CD4-positive, alpha-beta T cell treated with Interleukin-2 at 100 ng/mL for 4 hours (primary cell): ENCODE measurements at regions not wholly inside any gene's neighbourhood (a gene's known extent, or its start where the extent isn't known, plus 50 kb on each side); places are given as distances from the start of the nearest gene placed in this dataset.

Experiments
- DNase-seq: peaks from one replicate; pipeline ENCODE4 v3.0.0-alpha.2; 2020; ENCODE audit warnings: low spot score

- no peak for DNase-seq
These were observed 266.7 kb downstream of the ENGASE start for GRCh38 chr17:79341222-79341780.

- DNase-seq: no peak
These were observed 266.0 kb downstream of the ENGASE start for GRCh38 chr17:79340333-79341221.

GRCh38 chr17:79339321-79339720 lies 264.7 kb downstream of the ENGASE start:
- DNase-seq: no peak

GRCh38 chr17:79338604-79339003 lies 264.0 kb downstream of the ENGASE start:
- no peak for DNase-seq

- DNase-seq: no peak
These were observed 263.5 kb downstream of the ENGASE start for GRCh38 chr17:79338152-79338551.

GRCh38 chr17:79337053-79337452 lies 262.4 kb downstream of the ENGASE start:
- no peak for DNase-seq

- no peak for DNase-seq
These were observed 260.8 kb downstream of the ENGASE start for GRCh38 chr17:79335456-79335855.

- no peak for DNase-seq
These were observed 257.5 kb downstream of the ENGASE start for GRCh38 chr17:79332011-79332554.

GRCh38 chr17:79331492-79331891 lies 256.9 kb downstream of the ENGASE start:
- DNase-seq: no peak

GRCh38 chr17:79330696-79331095 lies 256.1 kb downstream of the ENGASE start:
- no peak for DNase-seq

- DNase-seq: no peak
These were observed 255.6 kb downstream of the ENGASE start for GRCh38 chr17:79330229-79330628.

- DNase-seq: no peak
These were observed 252.2 kb downstream of the ENGASE start for GRCh38 chr17:79326814-79327213.

- no peak for DNase-seq
These were observed 251.2 kb downstream of the ENGASE start for GRCh38 chr17:79325709-79326430.

- DNase-seq: no peak
These were observed 249.6 kb downstream of the ENGASE start for GRCh38 chr17:79324194-79324593.

GRCh38 chr17:79323566-79323965 lies 248.9 kb downstream of the ENGASE start:
- no peak for DNase-seq

GRCh38 chr17:79322211-79323123 lies 247.8 kb downstream of the ENGASE start:
- no peak for DNase-seq

- no peak for DNase-seq
These were observed 245.7 kb downstream of the ENGASE start for GRCh38 chr17:79320331-79320730.

- no peak for DNase-seq
These were observed 243.3 kb downstream of the ENGASE start for GRCh38 chr17:79317916-79318315.

GRCh38 chr17:79316805-79317204 lies 242.2 kb downstream of the ENGASE start:
- no peak for DNase-seq

GRCh38 chr17:79315358-79316105 lies 240.9 kb downstream of the ENGASE start:
- DNase-seq: no peak
